ENCODE measurements at regions not wholly inside any gene's neighbourhood (a gene's known extent, or its start where the extent isn't known, plus 50 kb on each side); places are given as distances from the start of the nearest gene placed in this dataset.

DNA sequence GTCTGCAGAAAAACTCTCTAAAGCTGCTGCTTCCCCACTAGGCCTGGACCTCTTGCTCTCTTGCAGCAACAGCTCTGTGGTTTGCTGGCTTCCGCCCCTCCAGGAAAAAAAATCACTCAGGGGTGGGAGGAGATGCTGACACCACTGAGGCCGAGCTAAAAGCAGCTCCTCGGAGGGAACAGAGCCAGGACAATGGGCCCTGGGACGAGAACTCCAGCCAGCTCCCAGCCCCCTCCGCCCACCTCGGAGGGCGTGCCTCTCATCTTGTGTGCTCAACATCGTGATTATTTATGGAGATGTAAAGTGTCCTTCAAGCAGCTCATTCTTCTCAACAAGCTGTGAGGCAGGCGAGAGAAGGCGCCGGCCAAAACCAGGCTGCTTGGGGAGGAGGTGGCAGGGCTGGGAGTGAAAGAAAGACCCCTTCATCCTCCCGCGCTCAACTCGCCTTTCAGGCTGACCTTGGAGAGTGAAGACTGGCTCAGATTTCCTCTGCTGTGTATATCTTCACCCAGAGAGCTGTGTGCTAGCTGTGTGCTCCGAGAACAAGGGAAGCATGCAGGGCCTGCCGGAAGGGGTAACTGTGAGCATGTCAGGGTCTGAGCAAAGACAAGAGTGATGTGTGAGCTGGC is 53.5 kb upstream of the LRFN2 start:
- Histone ChIP-seq H3K36me3 (replicated peaks in 1 of 2; ENCODE audit: control insufficient read depth in 2 of 2, insufficient read depth in 2 of 2, low read length in 2 of 2) (no peaks in the 10 kb centered on the region), H3K4me3 (ENCODE audit: low read length in 2 of 2) (no peak overlapping the region), H2BK120ac (ENCODE audit: low read depth, low read length) (no peak overlapping the region), H3K79me1 (ENCODE audit: low read depth, low read length) (no peaks in the 10 kb centered on the region), H3K4me2 (ENCODE audit: insufficient read depth, low read length, poor library complexity, severe bottlenecking) (no peak overlapping the region), H4K8ac (ENCODE audit: low read depth, low read length) (no peak overlapping the region), H3K27ac (replicated peaks; ENCODE audit: low read length) (no peak overlapping the region), H2AFZ (ENCODE audit: low read length) (peak overlapping the region; percentile 78), H3K9me3 (replicated peaks in 1 of 2; ENCODE audit: control insufficient read depth in 2 of 2, insufficient read depth in 1 of 2, low read depth in 1 of 2, low read length in 2 of 2) (no peaks in the 10 kb centered on the region), H2BK12ac (ENCODE audit: low read length) (no peak overlapping the region), H3K18ac (ENCODE audit: low read length) (peak overlapping the region; percentile 55), H3K4ac (ENCODE audit: low read length) (no peak overlapping the region), H3K27me3 (ENCODE audit: control insufficient read depth in 3 of 3, insufficient read depth in 3 of 3, low read depth in 1 of 3, low read length in 3 of 3) (peaks cover 0 to 3% (median 0%) of the 10 kb centered on the region in 3 experiments), H2BK5ac (ENCODE audit: low read length) (no peak overlapping the region), H3K9ac (ENCODE audit: low read depth, low read length, poor library complexity) (no peak overlapping the region), H2AK5ac (ENCODE audit: low read depth, low read length) (no peak overlapping the region), H3K14ac (ENCODE audit: low read length) (peak overlapping the region; percentile 1), H2BK15ac (ENCODE audit: low read length) (peak overlapping the region; percentile 17), H3K23ac (ENCODE audit: low read depth, low read length, poor library complexity) (no peak overlapping the region), H4K91ac (ENCODE audit: low read depth, low read length, poor library complexity) (no peak overlapping the region), H3K4me1 (ENCODE audit: control insufficient read depth in 2 of 2, insufficient read depth in 1 of 2, low read depth in 1 of 2, low read length in 2 of 2) (peaks cover 0 to 9% of the 10 kb centered on the region in 2 donors)
- no peak for DNase-seq (ENCODE audit: low spot score)
- WGBS, 2 donors (ENCODE audit: extremely low coverage in 2 of 2, insufficient read length in 2 of 2, insufficient replicate concordance in 1 of 2) = no CpG with 5 or more reads among the region's 16 CpGs
